WTC11 (cell line): ENCODE measurements at regions not wholly inside any gene's neighbourhood (a gene's known extent, or its start where the extent isn't known, plus 50 kb on each side); places are given as distances from the start of the nearest gene placed in this dataset.

Experiments used
- ATAC-seq: fragments of 200-7000 bp; cut with Tn5 transposase; 2 replicates; pipeline ENCODE4 v1.10.0; 2021; ENCODE audit warnings: mild to moderate bottlenecking, moderate library complexity
- CTCF ChIA-PET: fragments of 300-600 bp; sonication (Branson Sonifier 250); formaldehyde crosslinking; loops from one replicate; lab custom pipeline; 2021; ENCODE audit warnings: antibody characterized with exemption; lab: Charles Lee
- POLR2A ChIA-PET: fragments of 350-600 bp; sonication (Branson Sonifier 250); formaldehyde crosslinking; loops from one replicate; lab custom pipeline; 2021; ENCODE audit warnings: antibody characterized with exemption; lab: Charles Lee
- DNase-seq: peaks from one replicate; pipeline ENCODE4 v3.0.0; 2021; ENCODE audit warnings: low spot score
- H3K27ac Mint-ChIP-seq: 2 replicates; pipeline ENCODE4 v1.8.0; 2021; ENCODE audit warnings: mixed read lengths
- H3K27me3 Mint-ChIP-seq: 2 replicates; pipeline ENCODE4 v1.8.0; 2021; ENCODE audit warnings: low read depth, mild to moderate bottlenecking, moderate library complexity, mixed read lengths
- H3K36me3 Mint-ChIP-seq: 2 replicates; pipeline ENCODE4 v1.8.0; 2021; ENCODE audit warnings: mixed read lengths
- H3K4me1 Mint-ChIP-seq: 2 replicates; pipeline ENCODE4 v1.8.0; 2022; ENCODE audit warnings: mixed read lengths
- H3K4me3 Mint-ChIP-seq: 2 replicates; pipeline ENCODE4 v1.8.0; 2021; ENCODE audit warnings: mild to moderate bottlenecking, moderate library complexity, mixed read lengths
- H3K9me3 Mint-ChIP-seq: 2 replicates; pipeline ENCODE4 v1.8.0; 2021; ENCODE audit warnings: mixed read lengths
- ATF1 ChIP-seq: sonication (generic); formaldehyde crosslinking; IDR thresholded peaks from 2 replicates; pipeline ENCODE4 v1.8.1; 2023; ENCODE audit warnings: mild to moderate bottlenecking, moderate library complexity, missing genetic modification reagents
- ELF4 ChIP-seq: sonication (generic); formaldehyde crosslinking; IDR thresholded peaks from 2 replicates; pipeline ENCODE4 v1.8.1; 2022; ENCODE audit warnings: low read depth, mild to moderate bottlenecking, moderate library complexity, missing genetic modification reagents
- EMX1 ChIP-seq: fragments of 250-450 bp; sonication (Bioruptor Pico); IDR thresholded peaks from 2 replicates; pipeline ENCODE4 v1.8.0; 2021; ENCODE audit warnings: mild to moderate bottlenecking
- ESRRA ChIP-seq: sonication (generic); formaldehyde crosslinking; IDR thresholded peaks from 2 replicates; pipeline ENCODE4 v1.8.1; 2022; ENCODE audit warnings: mild to moderate bottlenecking, missing genetic modification reagents, borderline replicate concordance
- GRHL2 ChIP-seq: fragments of 250-450 bp; sonication (Bioruptor Pico); IDR thresholded peaks from 2 replicates; pipeline ENCODE4 v1.8.0; 2022; ENCODE audit warnings: mild to moderate bottlenecking, moderate library complexity; ENCODE audit not compliant: insufficient replicate concordance, severe bottlenecking
- NFATC4 ChIP-seq: fragments of 250-450 bp; sonication (Bioruptor Pico); IDR thresholded peaks from 2 replicates; pipeline ENCODE4 v1.9.0; 2021; ENCODE audit warnings: mild to moderate bottlenecking
- NR2C2 ChIP-seq: sonication (generic); formaldehyde crosslinking; IDR thresholded peaks from 2 replicates; pipeline ENCODE4 v1.8.0; 2022; ENCODE audit warnings: mild to moderate bottlenecking, missing genetic modification reagents
- RELA ChIP-seq: sonication (generic); formaldehyde crosslinking; IDR thresholded peaks from 2 replicates; pipeline ENCODE4 v1.8.1; 2022; ENCODE audit warnings: missing genetic modification reagents, mild to moderate bottlenecking, borderline replicate concordance
- RORB ChIP-seq: fragments of 250-450 bp; sonication (Bioruptor Pico); IDR thresholded peaks from 2 replicates; pipeline ENCODE4 v1.9.0; 2021; ENCODE audit warnings: mild to moderate bottlenecking
- SMAD3 ChIP-seq: sonication (generic); formaldehyde crosslinking; IDR thresholded peaks from 2 replicates; pipeline ENCODE4 v1.8.0; 2022; ENCODE audit warnings: missing genetic modification reagents, mild to moderate bottlenecking, borderline replicate concordance
- ZNF121 ChIP-seq: sonication (generic); formaldehyde crosslinking; IDR thresholded peaks from 2 replicates; pipeline ENCODE4 v1.8.0; 2023; ENCODE audit warnings: missing genetic modification reagents
- ZNF232 ChIP-seq: sonication (generic); formaldehyde crosslinking; IDR thresholded peaks from 2 replicates; pipeline ENCODE4 v1.8.0; 2022; ENCODE audit warnings: mild to moderate bottlenecking, missing genetic modification reagents
- ZNF263 ChIP-seq: sonication (generic); formaldehyde crosslinking; IDR thresholded peaks from 2 replicates; pipeline ENCODE4 v1.8.1; 2022; ENCODE audit warnings: low read depth, mild to moderate bottlenecking, moderate library complexity, missing genetic modification reagents
- ZNF416 ChIP-seq: fragments of 250-450 bp; sonication (Bioruptor Pico); IDR thresholded peaks from 2 replicates; pipeline ENCODE4 v1.9.0; 2021; ENCODE audit warnings: mild to moderate bottlenecking, inconsistent platforms
- TF ChIP-seq, protein P1 (sequence below): sonication (generic); formaldehyde crosslinking; IDR thresholded peaks from 2 replicates; pipeline ENCODE4 v1.8.0; 2022; ENCODE audit warnings: mild to moderate bottlenecking, missing genetic modification reagents
- TF ChIP-seq, protein P2 (sequence below): sonication (generic); formaldehyde crosslinking; IDR thresholded peaks from 2 replicates; pipeline ENCODE4 v1.8.0; 2022; ENCODE audit warnings: mild to moderate bottlenecking, missing genetic modification reagents
- TF ChIP-seq, protein P3 (sequence below): sonication (generic); formaldehyde crosslinking; IDR thresholded peaks from 2 replicates; pipeline ENCODE4 v1.8.1; 2023; ENCODE audit warnings: mild to moderate bottlenecking, missing genetic modification reagents, borderline replicate concordance
- TF ChIP-seq, protein P4 (sequence below): fragments of 250-450 bp; sonication (Bioruptor Pico); IDR thresholded peaks from 2 replicates; pipeline ENCODE4 v1.9.0; 2021; ENCODE audit warnings: mild to moderate bottlenecking
- TF ChIP-seq, protein P5 (sequence below): fragments of 200-600 bp; IDR thresholded peaks from 2 replicates; pipeline ENCODE4 v1.8.0; 2022; ENCODE audit warnings: antibody characterized with exemption
- TF ChIP-seq, protein P6 (sequence below): sonication (generic); formaldehyde crosslinking; IDR thresholded peaks from 2 replicates; pipeline ENCODE4 v1.8.0; 2023; ENCODE audit warnings: mild to moderate bottlenecking, missing genetic modification reagents
- TF ChIP-seq, protein P7 (sequence below): fragments of 250-450 bp; sonication (Bioruptor Pico); IDR thresholded peaks from 2 replicates; pipeline ENCODE4 v2.1.2; 2022; ENCODE audit warnings: mild to moderate bottlenecking, moderate library complexity
- TF ChIP-seq, protein P8 (sequence below): sonication (generic); formaldehyde crosslinking; IDR thresholded peaks from 2 replicates; pipeline ENCODE4 v1.8.1; 2022; ENCODE audit warnings: low read depth, missing genetic modification reagents, borderline replicate concordance

DNA sequence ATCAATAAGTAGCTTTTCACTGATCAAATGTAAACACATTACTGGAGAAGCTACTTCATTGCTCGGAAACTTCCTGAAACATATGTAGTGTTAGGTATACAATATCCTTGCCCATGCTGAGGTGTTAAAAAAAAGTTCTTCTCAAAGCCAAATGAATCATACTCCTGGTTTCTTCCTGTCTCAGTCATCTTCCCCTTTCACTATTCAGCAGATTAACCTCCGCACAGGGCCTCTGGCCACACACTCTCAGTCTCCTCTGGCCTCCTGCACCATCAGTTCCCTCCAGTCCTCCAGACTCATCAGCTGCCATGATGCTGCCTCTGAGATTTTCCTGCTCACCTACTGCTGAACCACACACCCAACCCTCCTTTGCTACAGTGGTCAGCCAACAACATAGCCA lies 70.5 kb upstream of the BOC start (continued):
- TF ChIP-seq ZNF232 (CRISPR knock-in tag) (no peak), ZNF121 (CRISPR knock-in tag) (no peak), RORB (CRISPR knock-in tag) (no peak)
- TF ChIP-seq, protein P1, sequence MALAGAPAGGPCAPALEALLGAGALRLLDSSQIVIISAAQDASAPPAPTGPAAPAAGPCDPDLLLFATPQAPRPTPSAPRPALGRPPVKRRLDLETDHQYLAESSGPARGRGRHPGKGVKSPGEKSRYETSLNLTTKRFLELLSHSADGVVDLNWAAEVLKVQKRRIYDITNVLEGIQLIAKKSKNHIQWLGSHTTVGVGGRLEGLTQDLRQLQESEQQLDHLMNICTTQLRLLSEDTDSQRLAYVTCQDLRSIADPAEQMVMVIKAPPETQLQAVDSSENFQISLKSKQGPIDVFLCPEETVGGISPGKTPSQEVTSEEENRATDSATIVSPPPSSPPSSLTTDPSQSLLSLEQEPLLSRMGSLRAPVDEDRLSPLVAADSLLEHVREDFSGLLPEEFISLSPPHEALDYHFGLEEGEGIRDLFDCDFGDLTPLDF, result no peak
- TF ChIP-seq, protein P2, sequence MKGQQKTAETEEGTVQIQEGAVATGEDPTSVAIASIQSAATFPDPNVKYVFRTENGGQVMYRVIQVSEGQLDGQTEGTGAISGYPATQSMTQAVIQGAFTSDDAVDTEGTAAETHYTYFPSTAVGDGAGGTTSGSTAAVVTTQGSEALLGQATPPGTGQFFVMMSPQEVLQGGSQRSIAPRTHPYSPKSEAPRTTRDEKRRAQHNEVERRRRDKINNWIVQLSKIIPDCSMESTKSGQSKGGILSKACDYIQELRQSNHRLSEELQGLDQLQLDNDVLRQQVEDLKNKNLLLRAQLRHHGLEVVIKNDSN, result no peak

DNA sequence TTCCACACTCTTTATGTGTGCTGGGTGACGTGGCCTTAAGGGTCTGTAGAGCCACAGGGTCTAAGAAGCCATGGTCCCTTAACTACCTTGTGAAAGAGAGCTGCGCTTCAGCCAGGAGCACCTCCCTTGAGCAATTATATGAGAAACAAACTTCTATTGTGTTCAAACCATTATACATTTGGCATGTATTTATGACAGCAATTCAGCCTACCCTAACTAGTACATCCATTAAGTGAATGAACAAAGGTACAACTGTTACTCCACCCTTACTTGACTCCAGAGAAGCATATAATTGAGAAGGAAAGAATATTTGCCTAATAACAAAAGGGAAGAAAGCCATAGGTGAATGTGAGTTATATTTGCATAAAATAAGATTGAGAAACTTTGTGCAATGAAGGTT lies 69.8 kb upstream of the BOC start:
- TF ChIP-seq, protein P3, sequence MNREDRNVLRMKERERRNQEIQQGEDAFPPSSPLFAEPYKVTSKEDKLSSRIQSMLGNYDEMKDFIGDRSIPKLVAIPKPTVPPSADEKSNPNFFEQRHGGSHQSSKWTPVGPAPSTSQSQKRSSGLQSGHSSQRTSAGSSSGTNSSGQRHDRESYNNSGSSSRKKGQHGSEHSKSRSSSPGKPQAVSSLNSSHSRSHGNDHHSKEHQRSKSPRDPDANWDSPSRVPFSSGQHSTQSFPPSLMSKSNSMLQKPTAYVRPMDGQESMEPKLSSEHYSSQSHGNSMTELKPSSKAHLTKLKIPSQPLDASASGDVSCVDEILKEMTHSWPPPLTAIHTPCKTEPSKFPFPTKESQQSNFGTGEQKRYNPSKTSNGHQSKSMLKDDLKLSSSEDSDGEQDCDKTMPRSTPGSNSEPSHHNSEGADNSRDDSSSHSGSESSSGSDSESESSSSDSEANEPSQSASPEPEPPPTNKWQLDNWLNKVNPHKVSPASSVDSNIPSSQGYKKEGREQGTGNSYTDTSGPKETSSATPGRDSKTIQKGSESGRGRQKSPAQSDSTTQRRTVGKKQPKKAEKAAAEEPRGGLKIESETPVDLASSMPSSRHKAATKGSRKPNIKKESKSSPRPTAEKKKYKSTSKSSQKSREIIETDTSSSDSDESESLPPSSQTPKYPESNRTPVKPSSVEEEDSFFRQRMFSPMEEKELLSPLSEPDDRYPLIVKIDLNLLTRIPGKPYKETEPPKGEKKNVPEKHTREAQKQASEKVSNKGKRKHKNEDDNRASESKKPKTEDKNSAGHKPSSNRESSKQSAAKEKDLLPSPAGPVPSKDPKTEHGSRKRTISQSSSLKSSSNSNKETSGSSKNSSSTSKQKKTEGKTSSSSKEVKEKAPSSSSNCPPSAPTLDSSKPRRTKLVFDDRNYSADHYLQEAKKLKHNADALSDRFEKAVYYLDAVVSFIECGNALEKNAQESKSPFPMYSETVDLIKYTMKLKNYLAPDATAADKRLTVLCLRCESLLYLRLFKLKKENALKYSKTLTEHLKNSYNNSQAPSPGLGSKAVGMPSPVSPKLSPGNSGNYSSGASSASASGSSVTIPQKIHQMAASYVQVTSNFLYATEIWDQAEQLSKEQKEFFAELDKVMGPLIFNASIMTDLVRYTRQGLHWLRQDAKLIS, result no peak
- TF ChIP-seq ZNF416 (no peak), ATF1 (CRISPR knock-in tag) (no peak), SMAD3 (no peak), ELF4 (CRISPR knock-in tag) (no peak), RORB (CRISPR knock-in tag) (no peak), EMX1 (no peak), GRHL2 (CRISPR knock-in tag) (no peak), NFATC4 (CRISPR knock-in tag) (no peak), RELA (CRISPR knock-in tag) (no peak), ZNF263 (CRISPR knock-in tag) (no peak), ZNF121 (CRISPR knock-in tag) (no peak), ESRRA (CRISPR knock-in tag) (no peak), NR2C2 (CRISPR knock-in tag) (no peak)
- TF ChIP-seq, protein P4, sequence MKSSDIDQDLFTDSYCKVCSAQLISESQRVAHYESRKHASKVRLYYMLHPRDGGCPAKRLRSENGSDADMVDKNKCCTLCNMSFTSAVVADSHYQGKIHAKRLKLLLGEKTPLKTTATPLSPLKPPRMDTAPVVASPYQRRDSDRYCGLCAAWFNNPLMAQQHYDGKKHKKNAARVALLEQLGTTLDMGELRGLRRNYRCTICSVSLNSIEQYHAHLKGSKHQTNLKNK (CRISPR knock-in tag), result no peak
- TF ChIP-seq, protein P5, sequence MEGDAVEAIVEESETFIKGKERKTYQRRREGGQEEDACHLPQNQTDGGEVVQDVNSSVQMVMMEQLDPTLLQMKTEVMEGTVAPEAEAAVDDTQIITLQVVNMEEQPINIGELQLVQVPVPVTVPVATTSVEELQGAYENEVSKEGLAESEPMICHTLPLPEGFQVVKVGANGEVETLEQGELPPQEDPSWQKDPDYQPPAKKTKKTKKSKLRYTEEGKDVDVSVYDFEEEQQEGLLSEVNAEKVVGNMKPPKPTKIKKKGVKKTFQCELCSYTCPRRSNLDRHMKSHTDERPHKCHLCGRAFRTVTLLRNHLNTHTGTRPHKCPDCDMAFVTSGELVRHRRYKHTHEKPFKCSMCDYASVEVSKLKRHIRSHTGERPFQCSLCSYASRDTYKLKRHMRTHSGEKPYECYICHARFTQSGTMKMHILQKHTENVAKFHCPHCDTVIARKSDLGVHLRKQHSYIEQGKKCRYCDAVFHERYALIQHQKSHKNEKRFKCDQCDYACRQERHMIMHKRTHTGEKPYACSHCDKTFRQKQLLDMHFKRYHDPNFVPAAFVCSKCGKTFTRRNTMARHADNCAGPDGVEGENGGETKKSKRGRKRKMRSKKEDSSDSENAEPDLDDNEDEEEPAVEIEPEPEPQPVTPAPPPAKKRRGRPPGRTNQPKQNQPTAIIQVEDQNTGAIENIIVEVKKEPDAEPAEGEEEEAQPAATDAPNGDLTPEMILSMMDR, result no peak
- TF ChIP-seq, protein P6, sequence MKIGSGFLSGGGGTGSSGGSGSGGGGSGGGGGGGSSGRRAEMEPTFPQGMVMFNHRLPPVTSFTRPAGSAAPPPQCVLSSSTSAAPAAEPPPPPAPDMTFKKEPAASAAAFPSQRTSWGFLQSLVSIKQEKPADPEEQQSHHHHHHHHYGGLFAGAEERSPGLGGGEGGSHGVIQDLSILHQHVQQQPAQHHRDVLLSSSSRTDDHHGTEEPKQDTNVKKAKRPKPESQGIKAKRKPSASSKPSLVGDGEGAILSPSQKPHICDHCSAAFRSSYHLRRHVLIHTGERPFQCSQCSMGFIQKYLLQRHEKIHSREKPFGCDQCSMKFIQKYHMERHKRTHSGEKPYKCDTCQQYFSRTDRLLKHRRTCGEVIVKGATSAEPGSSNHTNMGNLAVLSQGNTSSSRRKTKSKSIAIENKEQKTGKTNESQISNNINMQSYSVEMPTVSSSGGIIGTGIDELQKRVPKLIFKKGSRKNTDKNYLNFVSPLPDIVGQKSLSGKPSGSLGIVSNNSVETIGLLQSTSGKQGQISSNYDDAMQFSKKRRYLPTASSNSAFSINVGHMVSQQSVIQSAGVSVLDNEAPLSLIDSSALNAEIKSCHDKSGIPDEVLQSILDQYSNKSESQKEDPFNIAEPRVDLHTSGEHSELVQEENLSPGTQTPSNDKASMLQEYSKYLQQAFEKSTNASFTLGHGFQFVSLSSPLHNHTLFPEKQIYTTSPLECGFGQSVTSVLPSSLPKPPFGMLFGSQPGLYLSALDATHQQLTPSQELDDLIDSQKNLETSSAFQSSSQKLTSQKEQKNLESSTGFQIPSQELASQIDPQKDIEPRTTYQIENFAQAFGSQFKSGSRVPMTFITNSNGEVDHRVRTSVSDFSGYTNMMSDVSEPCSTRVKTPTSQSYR (CRISPR knock-in tag), result no peak
- TF ChIP-seq, protein P7, sequence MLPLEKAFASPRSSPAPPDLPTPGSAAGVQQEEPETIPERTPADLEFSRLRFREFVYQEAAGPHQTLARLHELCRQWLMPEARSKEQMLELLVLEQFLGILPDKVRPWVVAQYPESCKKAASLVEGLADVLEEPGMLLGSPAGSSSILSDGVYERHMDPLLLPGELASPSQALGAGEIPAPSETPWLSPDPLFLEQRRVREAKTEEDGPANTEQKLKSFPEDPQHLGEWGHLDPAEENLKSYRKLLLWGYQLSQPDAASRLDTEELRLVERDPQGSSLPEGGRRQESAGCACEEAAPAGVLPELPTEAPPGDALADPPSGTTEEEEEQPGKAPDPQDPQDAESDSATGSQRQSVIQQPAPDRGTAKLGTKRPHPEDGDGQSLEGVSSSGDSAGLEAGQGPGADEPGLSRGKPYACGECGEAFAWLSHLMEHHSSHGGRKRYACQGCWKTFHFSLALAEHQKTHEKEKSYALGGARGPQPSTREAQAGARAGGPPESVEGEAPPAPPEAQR (CRISPR knock-in tag), result no peak
- TF ChIP-seq, protein P8, sequence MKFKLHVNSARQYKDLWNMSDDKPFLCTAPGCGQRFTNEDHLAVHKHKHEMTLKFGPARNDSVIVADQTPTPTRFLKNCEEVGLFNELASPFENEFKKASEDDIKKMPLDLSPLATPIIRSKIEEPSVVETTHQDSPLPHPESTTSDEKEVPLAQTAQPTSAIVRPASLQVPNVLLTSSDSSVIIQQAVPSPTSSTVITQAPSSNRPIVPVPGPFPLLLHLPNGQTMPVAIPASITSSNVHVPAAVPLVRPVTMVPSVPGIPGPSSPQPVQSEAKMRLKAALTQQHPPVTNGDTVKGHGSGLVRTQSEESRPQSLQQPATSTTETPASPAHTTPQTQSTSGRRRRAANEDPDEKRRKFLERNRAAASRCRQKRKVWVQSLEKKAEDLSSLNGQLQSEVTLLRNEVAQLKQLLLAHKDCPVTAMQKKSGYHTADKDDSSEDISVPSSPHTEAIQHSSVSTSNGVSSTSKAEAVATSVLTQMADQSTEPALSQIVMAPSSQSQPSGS (CRISPR knock-in tag), result no peak
- ATAC-seq, result no peak
- no peaks in the 10 kb centered on the region for H3K36me3 Mint-ChIP-seq
- H3K9me3 Mint-ChIP-seq, result no peaks in the 10 kb centered on the region
- H3K4me3 Mint-ChIP-seq, result no peak overlapping the region
- peaks cover 19% of the 10 kb centered on the region for H3K4me1 Mint-ChIP-seq
- CTCF ChIA-PET, result no interaction called here
- DNase-seq, result no peak
- H3K27me3 Mint-ChIP-seq, result peaks cover 25% of the 10 kb centered on the region
- H3K27ac Mint-ChIP-seq, result no peak overlapping the region
- POLR2A ChIA-PET, result no interaction called here
